ENCODE measurements at regions not wholly inside any gene's neighbourhood (a gene's known extent, or its start where the extent isn't known, plus 50 kb on each side); places are given as distances from the start of the nearest gene placed in this dataset.

- H3K4me3 Mint-ChIP-seq: no peak overlapping the region
- H3K27ac Mint-ChIP-seq: no peak overlapping the region
- no peaks in the 10 kb centered on the region for H3K27me3 Mint-ChIP-seq (ENCODE audit: insufficient read depth, low read depth)
- no peak overlapping the region for H3K27ac ChIP-seq
- no peaks in the 10 kb centered on the region for H3K36me3 Mint-ChIP-seq
- H3K79me2 ChIP-seq (ENCODE audit: low read depth): no peaks in the 10 kb centered on the region
- DNase-seq (ENCODE audit: low spot score): no peak
- no peak overlapping the region for H2AFZ ChIP-seq (replicated peaks)
- H3K9ac ChIP-seq: no peak overlapping the region
- no peaks in the 10 kb centered on the region for H3K36me3 ChIP-seq
- no peaks in the 10 kb centered on the region for H3K9me3 ChIP-seq (ENCODE audit: low read depth)
- TF ChIP-seq CTCF (IDR thresholded peaks at IDR 0.05) (no peak), EZH2 (IDR thresholded peaks at IDR 0.05) (no peak), EZH2phosphoT487 (IDR thresholded peaks at IDR 0.05) (no peak)
- H3K4me1 Mint-ChIP-seq: no peaks in the 10 kb centered on the region
- H3K4me3 ChIP-seq: no peak overlapping the region
- H3K4me1 ChIP-seq: no peaks in the 10 kb centered on the region
- no peaks in the 10 kb centered on the region for H4K20me1 ChIP-seq (ENCODE audit: low read depth)
- H3K27me3 ChIP-seq: no peaks in the 10 kb centered on the region
- H3K4me2 ChIP-seq: no peak overlapping the region
- no peaks in the 10 kb centered on the region for H3F3A ChIP-seq (ENCODE audit: low read depth)
- H3K9me3 Mint-ChIP-seq: no peaks in the 10 kb centered on the region
Observed at GRCh38 chr11:111112614-111113013, 132.9 kb upstream of the POU2AF2 start.

- H3K4me1 ChIP-seq: no peaks in the 10 kb centered on the region
- Mint-ChIP-seq H3K36me3 (no peaks in the 10 kb centered on the region), H3K9me3 (no peaks in the 10 kb centered on the region), H3K4me3 (no peak overlapping the region), H3K27ac (no peak overlapping the region), H3K4me1 (no peaks in the 10 kb centered on the region), H3K27me3 (ENCODE audit: insufficient read depth, low read depth) (peaks cover 4% of the 10 kb centered on the region)
- H3K79me2 ChIP-seq (ENCODE audit: low read depth): no peaks in the 10 kb centered on the region
- no peaks in the 10 kb centered on the region for H3K9me3 ChIP-seq (ENCODE audit: low read depth)
- no peak overlapping the region for H3K4me2 ChIP-seq
- H3K27me3 ChIP-seq: no peaks in the 10 kb centered on the region
- no peak overlapping the region for H2AFZ ChIP-seq (replicated peaks)
- DNase-seq (ENCODE audit: low spot score): no peak
- TF ChIP-seq CTCF (IDR thresholded peaks at IDR 0.05): no peak
- no peak for TF ChIP-seq EZH2 (IDR thresholded peaks at IDR 0.05)
- no peak for TF ChIP-seq EZH2phosphoT487 (IDR thresholded peaks at IDR 0.05)
- no peaks in the 10 kb centered on the region for H3K36me3 ChIP-seq
- H3K27ac ChIP-seq: no peak overlapping the region
- no peak overlapping the region for H3K4me3 ChIP-seq
- H4K20me1 ChIP-seq (ENCODE audit: low read depth): no peaks in the 10 kb centered on the region
- H3K9ac ChIP-seq: no peak overlapping the region
- no peaks in the 10 kb centered on the region for H3F3A ChIP-seq (ENCODE audit: low read depth)
Observed at GRCh38 chr11:111107501-111107900, 138.0 kb upstream of the POU2AF2 start.

- Mint-ChIP-seq H3K36me3 (no peaks in the 10 kb centered on the region), H3K27me3 (ENCODE audit: insufficient read depth, low read depth) (peaks cover 4% of the 10 kb centered on the region), H3K9me3 (no peaks in the 10 kb centered on the region), H3K4me1 (no peaks in the 10 kb centered on the region), H3K4me3 (no peak overlapping the region), H3K27ac (no peak overlapping the region)
- Histone ChIP-seq H3K79me2 (ENCODE audit: low read depth) (no peaks in the 10 kb centered on the region), H3F3A (ENCODE audit: low read depth) (no peaks in the 10 kb centered on the region), H3K27ac (no peak overlapping the region), H3K4me2 (no peak overlapping the region), H3K4me1 (no peaks in the 10 kb centered on the region), H4K20me1 (ENCODE audit: low read depth) (no peaks in the 10 kb centered on the region), H3K4me3 (no peak overlapping the region), H2AFZ (replicated peaks) (no peak overlapping the region), H3K9ac (no peak overlapping the region), H3K27me3 (no peaks in the 10 kb centered on the region), H3K9me3 (ENCODE audit: low read depth) (no peaks in the 10 kb centered on the region), H3K36me3 (no peaks in the 10 kb centered on the region)
- no peak for DNase-seq (ENCODE audit: low spot score)
- TF ChIP-seq EZH2 (IDR thresholded peaks at IDR 0.05) (no peak), EZH2phosphoT487 (IDR thresholded peaks at IDR 0.05) (no peak), CTCF (IDR thresholded peaks at IDR 0.05) (no peak)
Observed at GRCh38 chr11:111106641-111107040, 138.9 kb upstream of the POU2AF2 start.

GRCh38 chr11:111105566-111105965 lies 140.0 kb upstream of the POU2AF2 start:
- H3K27me3 ChIP-seq: no peaks in the 10 kb centered on the region
- no peaks in the 10 kb centered on the region for H3K4me1 ChIP-seq
- no peaks in the 10 kb centered on the region for H3K4me1 Mint-ChIP-seq
- peaks cover 4% of the 10 kb centered on the region for H3K27me3 Mint-ChIP-seq (ENCODE audit: insufficient read depth, low read depth)
- no peaks in the 10 kb centered on the region for H4K20me1 ChIP-seq (ENCODE audit: low read depth)
- H3K27ac ChIP-seq: no peak overlapping the region
- H3K9ac ChIP-seq: no peak overlapping the region
- no peaks in the 10 kb centered on the region for H3K36me3 Mint-ChIP-seq
- TF ChIP-seq EZH2phosphoT487 (IDR thresholded peaks at IDR 0.05): no peak
- TF ChIP-seq EZH2 (IDR thresholded peaks at IDR 0.05): no peak
- no peak for TF ChIP-seq CTCF (IDR thresholded peaks at IDR 0.05)
- H3K36me3 ChIP-seq: no peaks in the 10 kb centered on the region
- no peak for DNase-seq (ENCODE audit: low spot score)
- H3K4me3 ChIP-seq: no peak overlapping the region
- no peaks in the 10 kb centered on the region for H3K79me2 ChIP-seq (ENCODE audit: low read depth)
- no peaks in the 10 kb centered on the region for H3K9me3 ChIP-seq (ENCODE audit: low read depth)
- H2AFZ ChIP-seq (replicated peaks): no peak overlapping the region
- H3K27ac Mint-ChIP-seq: no peak overlapping the region
- H3F3A ChIP-seq (ENCODE audit: low read depth): no peaks in the 10 kb centered on the region
- no peak overlapping the region for H3K4me2 ChIP-seq
- H3K9me3 Mint-ChIP-seq: no peaks in the 10 kb centered on the region
- no peak overlapping the region for H3K4me3 Mint-ChIP-seq
